HepG2 (cell line): ENCODE measurements at regions not wholly inside any gene's neighbourhood (a gene's known extent, or its start where the extent isn't known, plus 50 kb on each side); places are given as distances from the start of the nearest gene placed in this dataset.

Source experiments
- ATAC-seq: fragments of 200-7000 bp; cut with Tn5 transposase; 3 replicates; pipeline ENCODE4 v1.9.1; 2020; ENCODE audit warnings: mild to moderate bottlenecking, moderate library complexity
- BruUV-seq: library from RNA; stranded (reverse); fragments of 400-500 nt; replicated peaks from 2 replicates; lab custom pipeline; 2021; lab: Mats Ljungman, UMichigan
- CTCF ChIA-PET: fragments of 300-600 bp; formaldehyde crosslinking; extraction: SDS; loops from one replicate; lab custom pipeline; 2021; ENCODE audit warnings: low total read pairs, inconsistent platforms, low intra/inter-chr PET ratio; lab: Yijun Ruan, JAX
- POLR2A ChIA-PET: fragments of 350-600 bp; sonication (Branson Sonifier 250); formaldehyde crosslinking; loops from one replicate; lab custom pipeline; 2020; ENCODE audit warnings: antibody characterized with exemption, inconsistent platforms; lab: Yijun Ruan, JAX
- DNase-seq: peaks from one replicate; pipeline ENCODE4 v3.0.0-alpha.2; 2015; ENCODE audit warnings: low spot score
- FAIRE-seq: peaks from 3 replicates; lab custom pipeline; 2011; peaks lifted over from hg19 to GRCh38; lab: Jason Lieb, UNC
- H2AFZ ChIP-seq: one replicate; pipeline ENCODE4 v1.6.1; 2011; ENCODE audit warnings: low read length, inconsistent platforms
- H3K27ac ChIP-seq: fragments of 300-600 bp; 3 replicates; pipeline ENCODE4 v1.8.0; 2011; ENCODE audit warnings: mixed run types, mild to moderate bottlenecking, mixed read lengths, low read length, inconsistent platforms; ENCODE audit not compliant: insufficient read depth; ENCODE audit errors: extremely low read length
- H3K27me3 ChIP-seq, 2 experiments: fragments of 200-600 bp in 1 of 2; 2 replicates in 1 of 2; 3 replicates in 1 of 2; pipeline versions ENCODE4 v1.6.0 to v1.8.0; 2011; ENCODE audit warnings: low read length in 2 of 2, mild to moderate bottlenecking in 2 of 2, moderate library complexity in 2 of 2, inconsistent platforms in 1 of 2; ENCODE audit not compliant: insufficient read depth in 2 of 2, control insufficient read depth in 1 of 2
- H3K36me3 ChIP-seq, 2 experiments: fragments of 200-600 bp in 1 of 2; replicated peaks in 1 of 2; 2 replicates in 1 of 2; 3 replicates in 1 of 2; pipeline versions ENCODE4 v1.5.1 to v1.8.0; 2011; ENCODE audit warnings: low read length in 2 of 2, inconsistent platforms in 1 of 2; ENCODE audit not compliant: insufficient read depth in 2 of 2, control insufficient read depth in 1 of 2
- H3K4me1 ChIP-seq: 2 replicates; pipeline ENCODE4 v1.5.1; 2012; ENCODE audit warnings: low read length, inconsistent platforms; ENCODE audit not compliant: insufficient read depth
- H3K4me2 ChIP-seq: 2 replicates; pipeline ENCODE4 v1.6.0; 2011; ENCODE audit warnings: low read depth, low read length, inconsistent platforms
- H3K4me3 ChIP-seq, 3 experiments: fragments of 200-600 bp in 1 of 3; sonication (generic), shearing (Covaris generic) in 1 of 3; replicated peaks in 1 of 3; 2 replicates each; pipeline ENCODE4 v1.5.1; 2011 to 2016; ENCODE audit warnings: low read length in 3 of 3, inconsistent platforms in 2 of 3, low read depth in 2 of 3, mild to moderate bottlenecking in 2 of 3, control low read depth in 1 of 3, mixed read lengths in 1 of 3; ENCODE audit not compliant: insufficient read depth in 1 of 3
- H3K79me2 ChIP-seq: one replicate; pipeline ENCODE4 v1.6.1; 2011; ENCODE audit warnings: low read length, inconsistent platforms; ENCODE audit not compliant: insufficient read depth
- H3K9ac ChIP-seq: 2 replicates; pipeline ENCODE4 v1.6.0; 2011; ENCODE audit warnings: mild to moderate bottlenecking, low read depth, low read length, inconsistent platforms; ENCODE audit not compliant: insufficient read depth
- H3K9me3 ChIP-seq: 2 replicates; pipeline ENCODE4 v1.5.1; 2012; ENCODE audit warnings: mild to moderate bottlenecking, low read length
- H4K20me1 ChIP-seq: 2 replicates; pipeline ENCODE4 v1.6.0; 2011; ENCODE audit warnings: inconsistent platforms, mild to moderate bottlenecking, low read length, moderate library complexity; ENCODE audit not compliant: insufficient read depth
- ETV6 ChIP-seq: sonication (generic); formaldehyde crosslinking; conservative IDR thresholded peaks from 2 replicates; pipeline ENCODE4 v1.4.0; 2020; ENCODE audit warnings: missing genetic modification reagents
- SNAPC5 ChIP-seq: sonication (generic); formaldehyde crosslinking; IDR thresholded peaks from 2 replicates; pipeline ENCODE4 v1.8.1; 2023; ENCODE audit warnings: mild to moderate bottlenecking, missing genetic modification reagents, borderline replicate concordance
- SSRP1 ChIP-seq: IDR thresholded peaks from 2 replicates; pipeline ENCODE4 v1.6.1; 2016; ENCODE audit warnings: control low read depth
- STAG1 ChIP-seq: sonication (generic); formaldehyde crosslinking; IDR thresholded peaks from 2 replicates; pipeline ENCODE4 v1.4.0; 2020; ENCODE audit warnings: missing genetic modification reagents
- ZNF570 ChIP-seq: sonication (generic); formaldehyde crosslinking; IDR thresholded peaks from 2 replicates; pipeline ENCODE4 v1.4.0; 2020; ENCODE audit warnings: mild to moderate bottlenecking, missing genetic modification reagents, borderline replicate concordance
- ZNF749 ChIP-seq: sonication (generic); formaldehyde crosslinking; IDR thresholded peaks from 2 replicates; pipeline ENCODE4 v1.8.0; 2022; ENCODE audit warnings: mild to moderate bottlenecking, missing genetic modification reagents, moderate library complexity, borderline replicate concordance
- WGBS: methylation state at CpG from one replicate; pipeline ENCODE4 v1.1.6; 2017; ENCODE audit warnings: low lambda C conversion rate; 5-methylcytosine and 5-hydroxymethylcytosine counted together
- in situ Hi-C: cut with HindIII; loops from 2 replicates; pipeline ENCODE4 v1.10.0; 2017; ENCODE audit warnings: low pct_unique_long_range_greater_than_20kb; ENCODE audit not compliant: extremely low pct_ligation_motif_present
- intact Hi-C: fragments of 100-400 bp; cut with micrococcal nuclease; formaldehyde crosslinking; loops from one replicate; pipeline ENCODE4 v1.10.0; 2022; ENCODE audit not compliant: unreplicated experiment
- TF ChIP-seq, protein P1 (sequence below): sonication (generic); formaldehyde crosslinking; IDR thresholded peaks from 2 replicates; pipeline ENCODE4 v1.9.0; 2021; ENCODE audit warnings: mild to moderate bottlenecking, missing genetic modification reagents

GRCh38 chr15:62571072-62571471 is 406.0 kb upstream of the C2CD4B start (continued):
- TF ChIP-seq, protein P1, sequence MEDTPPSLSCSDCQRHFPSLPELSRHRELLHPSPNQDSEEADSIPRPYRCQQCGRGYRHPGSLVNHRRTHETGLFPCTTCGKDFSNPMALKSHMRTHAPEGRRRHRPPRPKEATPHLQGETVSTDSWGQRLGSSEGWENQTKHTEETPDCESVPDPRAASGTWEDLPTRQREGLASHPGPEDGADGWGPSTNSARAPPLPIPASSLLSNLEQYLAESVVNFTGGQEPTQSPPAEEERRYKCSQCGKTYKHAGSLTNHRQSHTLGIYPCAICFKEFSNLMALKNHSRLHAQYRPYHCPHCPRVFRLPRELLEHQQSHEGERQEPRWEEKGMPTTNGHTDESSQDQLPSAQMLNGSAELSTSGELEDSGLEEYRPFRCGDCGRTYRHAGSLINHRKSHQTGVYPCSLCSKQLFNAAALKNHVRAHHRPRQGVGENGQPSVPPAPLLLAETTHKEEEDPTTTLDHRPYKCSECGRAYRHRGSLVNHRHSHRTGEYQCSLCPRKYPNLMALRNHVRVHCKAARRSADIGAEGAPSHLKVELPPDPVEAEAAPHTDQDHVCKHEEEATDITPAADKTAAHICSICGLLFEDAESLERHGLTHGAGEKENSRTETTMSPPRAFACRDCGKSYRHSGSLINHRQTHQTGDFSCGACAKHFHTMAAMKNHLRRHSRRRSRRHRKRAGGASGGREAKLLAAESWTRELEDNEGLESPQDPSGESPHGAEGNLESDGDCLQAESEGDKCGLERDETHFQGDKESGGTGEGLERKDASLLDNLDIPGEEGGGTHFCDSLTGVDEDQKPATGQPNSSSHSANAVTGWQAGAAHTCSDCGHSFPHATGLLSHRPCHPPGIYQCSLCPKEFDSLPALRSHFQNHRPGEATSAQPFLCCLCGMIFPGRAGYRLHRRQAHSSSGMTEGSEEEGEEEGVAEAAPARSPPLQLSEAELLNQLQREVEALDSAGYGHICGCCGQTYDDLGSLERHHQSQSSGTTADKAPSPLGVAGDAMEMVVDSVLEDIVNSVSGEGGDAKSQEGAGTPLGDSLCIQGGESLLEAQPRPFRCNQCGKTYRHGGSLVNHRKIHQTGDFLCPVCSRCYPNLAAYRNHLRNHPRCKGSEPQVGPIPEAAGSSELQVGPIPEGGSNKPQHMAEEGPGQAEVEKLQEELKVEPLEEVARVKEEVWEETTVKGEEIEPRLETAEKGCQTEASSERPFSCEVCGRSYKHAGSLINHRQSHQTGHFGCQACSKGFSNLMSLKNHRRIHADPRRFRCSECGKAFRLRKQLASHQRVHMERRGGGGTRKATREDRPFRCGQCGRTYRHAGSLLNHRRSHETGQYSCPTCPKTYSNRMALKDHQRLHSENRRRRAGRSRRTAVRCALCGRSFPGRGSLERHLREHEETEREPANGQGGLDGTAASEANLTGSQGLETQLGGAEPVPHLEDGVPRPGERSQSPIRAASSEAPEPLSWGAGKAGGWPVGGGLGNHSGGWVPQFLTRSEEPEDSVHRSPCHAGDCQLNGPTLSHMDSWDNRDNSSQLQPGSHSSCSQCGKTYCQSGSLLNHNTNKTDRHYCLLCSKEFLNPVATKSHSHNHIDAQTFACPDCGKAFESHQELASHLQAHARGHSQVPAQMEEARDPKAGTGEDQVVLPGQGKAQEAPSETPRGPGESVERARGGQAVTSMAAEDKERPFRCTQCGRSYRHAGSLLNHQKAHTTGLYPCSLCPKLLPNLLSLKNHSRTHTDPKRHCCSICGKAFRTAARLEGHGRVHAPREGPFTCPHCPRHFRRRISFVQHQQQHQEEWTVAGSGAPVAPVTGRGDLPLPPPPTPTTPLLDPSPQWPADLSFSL (CRISPR knock-in tag) = 0 out of 2 replicates have a peak, but pooled peaks have one; percentile 4

DNA sequence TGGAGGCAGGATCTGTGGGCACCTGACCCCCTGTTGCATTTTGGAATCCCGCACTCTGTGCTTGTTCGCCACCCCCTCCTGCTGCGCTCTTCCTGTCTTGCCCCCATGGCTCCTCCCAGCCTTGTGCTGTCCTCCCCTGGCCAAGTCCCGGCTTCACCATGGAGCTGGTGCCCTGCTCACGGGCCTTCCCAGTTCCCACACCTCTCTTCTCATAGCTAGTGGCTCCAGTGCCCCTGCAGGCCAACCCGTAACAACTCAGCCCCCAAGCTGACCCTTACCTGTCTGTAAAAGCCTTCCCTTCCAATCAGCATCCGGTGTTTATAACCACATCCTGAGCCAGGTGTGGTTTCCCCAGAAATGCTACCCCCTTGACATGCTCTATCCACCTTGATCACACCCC is 407.7 kb upstream of the C2CD4B start:
- POLR2A ChIA-PET = no interaction called here
- peaks cover 24% of the 10 kb centered on the region for H3K4me1 ChIP-seq
- peaks cover 3 to 34% of the 10 kb centered on the region in 2 experiments; a peak in 3 of 5 replicates for H3K27me3 ChIP-seq
- H2AFZ ChIP-seq = no peak overlapping the region
- H3K79me2 ChIP-seq = no peaks in the 10 kb centered on the region
- no peak overlapping the region for H3K4me3 ChIP-seq
- no peak overlapping the region for H3K4me2 ChIP-seq
- WGBS = 66% methylated on average over 7 of the region's 7 CpGs
- H3K9ac ChIP-seq = no peak overlapping the region
- H3K27ac ChIP-seq = no peak overlapping the region
- H3K9me3 ChIP-seq = no peaks in the 10 kb centered on the region
- no peak for FAIRE-seq
- ATAC-seq = peak; percentile 45; the same call in 2 of the 3 replicates
- CTCF ChIA-PET = no interaction called here
- TF ChIP-seq ZNF570 (CRISPR knock-in tag) = no peak
- no peak for TF ChIP-seq SSRP1
- TF ChIP-seq STAG1 (CRISPR knock-in tag) = peak; percentile 9; the same call in 1 of the 2 replicates
- no peak for TF ChIP-seq ETV6 (CRISPR knock-in tag)
- TF ChIP-seq ZNF749 (CRISPR knock-in tag) = no peak
- no peak for TF ChIP-seq SNAPC5 (CRISPR knock-in tag)
- TF ChIP-seq, all 625 proteins: peak for 1
- intact Hi-C loops = no loop called here
- peaks cover 45% of the 10 kb centered on the region for H4K20me1 ChIP-seq
- in situ Hi-C loops = no loop called here
- BruUV-seq = no TSS peak
- no peaks in the 10 kb centered on the region for H3K36me3 ChIP-seq
- DNase-seq = peak; percentile 5
